Head of caudate nucleus (tissue), 42 donors: ENCODE measurements at regions not wholly inside any gene's neighbourhood (a gene's known extent, or its start where the extent isn't known, plus 50 kb on each side); places are given as distances from the start of the nearest gene placed in this dataset.
"Not testable (repeated sequence)": the region's sequence is repeated elsewhere in the genome, so short reads cannot be mapped to it uniquely, and the experiment has no call there.

Experiments used
- DNase-seq, 42 donors: peaks; one replicate each; pipeline versions ENCODE4 v3.0.0 to v3.0.0-alpha.2; 2020 to 2021; ENCODE audit warnings: mixed read lengths in 7 of 42
- intact Hi-C: fragments of 100-400 bp; cut with DNase I; formaldehyde crosslinking; loops from one replicate; pipeline ENCODE4 v1.15.0; 2022

- intact Hi-C loops, result no loop called here
- DNase-seq, result no peak
These were observed 348.7 kb upstream of the RUNX1 start for GRCh38 chr21:35397781-35398180.

GRCh38 chr21:35396655-35397054 is 347.6 kb upstream of the RUNX1 start:
- DNase-seq, result no peak
- intact Hi-C loops, result no loop called here

- DNase-seq, result peak in 2 of 42 donors; percentile 19 to 45
- intact Hi-C loops, result no loop called here
These were observed 346.6 kb upstream of the RUNX1 start for GRCh38 chr21:35395728-35396127.

- no peak for DNase-seq
- intact Hi-C loops, result no loop called here
These were observed 345.7 kb upstream of the RUNX1 start for GRCh38 chr21:35394634-35395369.

- intact Hi-C loops, result no loop called here
- peak in 2 of 42 donors; percentile 16 to 45 for DNase-seq
These were observed 344.9 kb upstream of the RUNX1 start for GRCh38 chr21:35394049-35394448.

- DNase-seq, result no peak
- intact Hi-C loops, result no loop called here
These were observed 341.1 kb upstream of the RUNX1 start for GRCh38 chr21:35390013-35390776.

- DNase-seq, result no peak
- intact Hi-C loops, result no loop called here
These were observed 337.5 kb upstream of the RUNX1 start for GRCh38 chr21:35386491-35387079.

GRCh38 chr21:35384375-35384774 is 335.3 kb upstream of the RUNX1 start:
- intact Hi-C loops, result no loop called here
- peak in 3 of 42 donors; percentile 4 to 50 (median 19) for DNase-seq

- intact Hi-C loops, result no loop called here
- DNase-seq, result peak in 38 of 42 donors; percentile 16 to 82 (median 52)
These were observed 333.6 kb upstream of the RUNX1 start for GRCh38 chr21:35382696-35383095.

GRCh38 chr21:35381743-35382310 is 332.7 kb upstream of the RUNX1 start:
- intact Hi-C loops, result no loop called here
- no peak for DNase-seq

- intact Hi-C loops, DNase-seq: not testable (repeated sequence)
These were observed 331.2 kb upstream of the RUNX1 start for GRCh38 chr21:35380304-35380703.

GRCh38 chr21:35378881-35379280 is 329.8 kb upstream of the RUNX1 start:
- intact Hi-C loops, result no loop called here
- DNase-seq, result no peak

- no peak for DNase-seq
- intact Hi-C loops, result no loop called here
These were observed 328.5 kb upstream of the RUNX1 start for GRCh38 chr21:35377505-35378090.

GRCh38 chr21:35376406-35377135 is 327.5 kb upstream of the RUNX1 start:
- no peak for DNase-seq
- intact Hi-C loops, result no loop called here

GRCh38 chr21:35375115-35375514 is 326.0 kb upstream of the RUNX1 start:
- intact Hi-C loops, result no loop called here
- DNase-seq, result no peak

- intact Hi-C loops, result no loop called here
- no peak for DNase-seq
These were observed 324.9 kb upstream of the RUNX1 start for GRCh38 chr21:35373998-35374397.

GRCh38 chr21:35372201-35372600 is 323.1 kb upstream of the RUNX1 start:
- intact Hi-C loops, result no loop called here
- no peak for DNase-seq

GRCh38 chr21:35370671-35371070 is 321.6 kb upstream of the RUNX1 start:
- DNase-seq, result no peak
- intact Hi-C loops, result no loop called here

GRCh38 chr21:35370071-35370470 is 321.0 kb upstream of the RUNX1 start:
- DNase-seq, result no peak

More at GRCh38 chr21:35370071-35370470, 321.0 kb upstream of the RUNX1 start:
- intact Hi-C loops, result no loop called here
